H1 (cell line): ENCODE measurements at regions not wholly inside any gene's neighbourhood (a gene's known extent, or its start where the extent isn't known, plus 50 kb on each side); places are given as distances from the start of the nearest gene placed in this dataset.
A peak's percentile ranks its signal among the peaks of the same experiment; 100 is the strongest.

Source experiments
- CTCF ChIA-PET: fragments of 300-600 bp; sonication (Branson Sonifier 250); formaldehyde crosslinking; loops from one replicate; lab custom pipeline; 2021; ENCODE audit not compliant: partially characterized antibody; lab: Charles Lee
- POLR2A ChIA-PET: fragments of 300-600 bp; sonication (Branson Sonifier 250); formaldehyde crosslinking; loops from one replicate; lab custom pipeline; 2021; ENCODE audit warnings: inconsistent platforms; ENCODE audit not compliant: partially characterized antibody; lab: Charles Lee
- DNase-seq, 2 experiments: peaks; one replicate each; pipeline versions ENCODE4 v3.0.0 to v3.0.0-alpha.2; 2010 to 2022; ENCODE audit warnings: low spot score in 2 of 2, low read depth in 1 of 2, mixed read lengths in 1 of 2
- FAIRE-seq: peaks from 2 replicates; lab custom pipeline; 2011; peaks lifted over from hg19 to GRCh38; lab: Jason Lieb, UNC
- H2AFZ ChIP-seq: 2 replicates; pipeline ENCODE4 v1.8.1; 2012; ENCODE audit warnings: low read length, inconsistent platforms
- H2AK5ac ChIP-seq: 2 replicates; pipeline ENCODE4 v1.6.1; 2013; ENCODE audit warnings: low read depth, low read length
- H2BK120ac ChIP-seq: replicated peaks from 2 replicates; pipeline ENCODE3; 2013; ENCODE audit warnings: low read depth, low read length, inconsistent platforms
- H2BK12ac ChIP-seq: 2 replicates; pipeline ENCODE4 v1.6.1; 2013; ENCODE audit warnings: low read depth, low read length
- H2BK15ac ChIP-seq: 2 replicates; pipeline ENCODE4 v1.6.1; 2013; ENCODE audit warnings: low read length
- H2BK20ac ChIP-seq: 2 replicates; pipeline ENCODE4 v1.6.1; 2013; ENCODE audit warnings: low read length
- H2BK5ac ChIP-seq: 2 replicates; pipeline ENCODE4 v1.6.1; 2013; ENCODE audit warnings: low read depth, low read length
- H3K14ac ChIP-seq: 2 replicates; pipeline ENCODE4 v1.6.1; 2013; ENCODE audit warnings: inconsistent platforms; ENCODE audit not compliant: insufficient read length
- H3K18ac ChIP-seq: 2 replicates; pipeline ENCODE4 v1.6.1; 2013; ENCODE audit warnings: low read length; ENCODE audit errors: extremely low read depth
- H3K23ac ChIP-seq: 2 replicates; pipeline ENCODE4 v1.6.1; 2013; ENCODE audit warnings: inconsistent platforms; ENCODE audit not compliant: insufficient read length
- H3K23me2 ChIP-seq: 2 replicates; pipeline ENCODE4 v1.6.1; 2013; ENCODE audit warnings: low read depth, low read length
- H3K27ac ChIP-seq: 2 replicates; pipeline ENCODE4 v1.6.1; 2011; ENCODE audit warnings: low read depth, low read length, inconsistent platforms
- H3K27me3 ChIP-seq, 4 experiments: replicated peaks in 1 of 4; 1 replicate in 1 of 4; 2 replicates in 3 of 4; pipeline versions ENCODE4 v1.6.1 to v1.8.1; 2011 to 2013; ENCODE audit warnings: low read length in 3 of 4, mild to moderate bottlenecking in 3 of 4, inconsistent platforms in 2 of 4, mixed read lengths in 2 of 4, moderate library complexity in 1 of 4; ENCODE audit not compliant: control insufficient read depth in 3 of 4, insufficient read depth in 3 of 4; ENCODE audit errors: extremely low read depth in 1 of 4
- H3K36me3 ChIP-seq, 4 experiments: 2 replicates each; pipeline versions ENCODE4 v1.6.1 to v1.8.1; 2011 to 2013; ENCODE audit warnings: mild to moderate bottlenecking in 4 of 4, low read length in 3 of 4, moderate library complexity in 2 of 4, control low read depth in 1 of 4, inconsistent platforms in 1 of 4; ENCODE audit not compliant: insufficient read depth in 4 of 4, control insufficient read depth in 2 of 4
- H3K4ac ChIP-seq: replicated peaks from 2 replicates; pipeline ENCODE3; 2013; ENCODE audit warnings: low read length, low read depth, mixed read lengths, inconsistent platforms; ENCODE audit not compliant: insufficient read length
- H3K4me1 ChIP-seq, 4 experiments: replicated peaks in 1 of 4; 1 replicate in 1 of 4; 2 replicates in 3 of 4; pipeline versions ENCODE4 v1.6.1 to v1.8.1; 2011 to 2013; ENCODE audit warnings: low read length in 3 of 4, inconsistent platforms in 2 of 4, mixed read lengths in 1 of 4; ENCODE audit not compliant: insufficient read depth in 4 of 4, control insufficient read depth in 3 of 4
- H3K4me2 ChIP-seq, 2 experiments: 2 replicates each; pipeline versions ENCODE4 v1.6.1 to v1.8.1; 2011 to 2013; ENCODE audit warnings: low read depth in 2 of 2, low read length in 2 of 2, control low read depth in 1 of 2, inconsistent platforms in 1 of 2, mild to moderate bottlenecking in 1 of 2; ENCODE audit not compliant: insufficient read depth in 1 of 2
- H3K4me3 ChIP-seq, 4 experiments: fragments of 200-600, 300-600 bp in 1 of 4; sonication (generic), shearing (Covaris generic), sonication (Bioruptor Twin) in 1 of 4; 2 replicates each; pipeline versions ENCODE4 v1.5.1 to v1.8.1; 2011 to 2016; ENCODE audit warnings: low read length in 4 of 4, low read depth in 3 of 4, control low read depth in 2 of 4, inconsistent platforms in 2 of 4, mild to moderate bottlenecking in 2 of 4, mixed read lengths in 1 of 4, moderate library complexity in 1 of 4; ENCODE audit not compliant: insufficient read depth in 2 of 4; ENCODE audit errors: extremely low read depth in 1 of 4
- H3K56ac ChIP-seq: replicated peaks from 2 replicates; pipeline ENCODE3; 2013; ENCODE audit warnings: low read depth, mild to moderate bottlenecking, mixed read lengths, low read length, inconsistent platforms; ENCODE audit not compliant: insufficient read length
- H3K79me1 ChIP-seq: 2 replicates; pipeline ENCODE4 v1.6.1; 2013; ENCODE audit warnings: low read depth, low read length, control low read depth
- H3K79me2 ChIP-seq, 2 experiments: 2 replicates each; pipeline versions ENCODE4 v1.6.1 to v1.8.1; 2012 to 2013; ENCODE audit warnings: low read length in 2 of 2, mild to moderate bottlenecking in 2 of 2, inconsistent platforms in 1 of 2; ENCODE audit not compliant: insufficient read depth in 2 of 2, control insufficient read depth in 1 of 2
- H3K9ac ChIP-seq, 4 experiments: replicated peaks in 1 of 4; 1 replicate in 1 of 4; 2 replicates in 3 of 4; pipeline versions ENCODE4 v1.6.1 to v1.8.1; 2011 to 2013; ENCODE audit warnings: low read depth in 3 of 4, low read length in 3 of 4, control low read depth in 2 of 4, mild to moderate bottlenecking in 2 of 4, moderate library complexity in 2 of 4, inconsistent platforms in 1 of 4; ENCODE audit errors: extremely low read depth in 1 of 4
- H3K9me3 ChIP-seq, 2 experiments: 2 replicates each; pipeline versions ENCODE4 v1.6.1 to v1.8.1; 2012 to 2013; ENCODE audit warnings: mild to moderate bottlenecking in 2 of 2, moderate library complexity in 2 of 2, control low read depth in 1 of 2, inconsistent platforms in 1 of 2, low read depth in 1 of 2, low read length in 1 of 2, mixed read lengths in 1 of 2; ENCODE audit not compliant: insufficient read depth in 2 of 2
- H4K20me1 ChIP-seq, 2 experiments: replicated peaks in 1 of 2; 2 replicates each; pipeline versions ENCODE3 to v1.8.1; 2011 to 2013; ENCODE audit warnings: inconsistent platforms in 2 of 2, low read length in 2 of 2, mild to moderate bottlenecking in 1 of 2; ENCODE audit not compliant: insufficient read depth in 2 of 2, control insufficient read depth in 1 of 2
- H4K5ac ChIP-seq: 2 replicates; pipeline ENCODE4 v1.6.1; 2013; ENCODE audit warnings: low read length, low read depth, mixed read lengths, inconsistent platforms; ENCODE audit not compliant: insufficient read length
- H4K8ac ChIP-seq: 2 replicates; pipeline ENCODE4 v1.8.0; 2013; ENCODE audit warnings: mild to moderate bottlenecking, moderate library complexity, low read length, inconsistent platforms; ENCODE audit not compliant: insufficient read depth; ENCODE audit errors: extremely low read depth
- H4K91ac ChIP-seq: replicated peaks from 2 replicates; pipeline ENCODE3; 2013; ENCODE audit warnings: low read length, mixed read lengths, inconsistent platforms; ENCODE audit not compliant: insufficient read length
- CHD2 ChIP-seq: IDR thresholded peaks from 2 replicates; pipeline ENCODE4 v1.6.1; 2012; ENCODE audit warnings: low read length, improper control_type of control experiment
- HDAC6 ChIP-seq: IDR thresholded peaks from one replicate; pipeline ENCODE4 v1.7.1; 2012; ENCODE audit warnings: low read depth, mild to moderate bottlenecking, inconsistent platforms, low read length, moderate library complexity
- KDM4A ChIP-seq: IDR thresholded peaks from one replicate; pipeline ENCODE4 v1.7.1; 2012; ENCODE audit warnings: low read depth, mild to moderate bottlenecking, moderate library complexity, low read length, inconsistent platforms; ENCODE audit not compliant: severe bottlenecking
- MAX ChIP-seq: IDR thresholded peaks from 2 replicates; pipeline ENCODE4 v1.6.1; 2012; ENCODE audit warnings: inconsistent platforms
- RFX5 ChIP-seq: IDR thresholded peaks from 2 replicates; pipeline ENCODE4 v1.6.1; 2011; ENCODE audit warnings: low read depth, low read length, improper control_type of control experiment, borderline replicate concordance
- SRF ChIP-seq: IDR thresholded peaks from 2 replicates; pipeline ENCODE4 v1.6.1; 2011; ENCODE audit warnings: mild to moderate bottlenecking, low read depth, low read length, moderate library complexity
- TAF1 ChIP-seq: IDR thresholded peaks from 2 replicates; pipeline ENCODE4 v1.6.1; 2011; ENCODE audit warnings: mild to moderate bottlenecking, low read depth, low read length
- TAF7 ChIP-seq: optimal IDR thresholded peaks from 2 replicates; pipeline ENCODE3; 2011; ENCODE audit warnings: low read depth, mild to moderate bottlenecking, inconsistent platforms, low read length, moderate library complexity, borderline replicate concordance
- WGBS, 2 experiments: shearing (Covaris generic) in 1 of 2; methylation state at CpG; one replicate each; pipeline versions ENCODE4 v1.1.6 to v1.1.7; 2013 to 2015; ENCODE audit warnings: low lambda C conversion rate in 2 of 2, mixed read lengths in 2 of 2, inconsistent platforms in 1 of 2, low coverage in 1 of 2, missing lambda C conversion rate in 1 of 2; ENCODE audit not compliant: insufficient replicate concordance in 2 of 2, insufficient coverage in 1 of 2, insufficient read length in 1 of 2; ENCODE audit errors: extremely low coverage in 1 of 2, missing lambda C conversion rate in 1 of 2; 5-methylcytosine and 5-hydroxymethylcytosine counted together
- TF ChIP-seq, protein P1 (sequence below), 3 experiments: IDR thresholded peaks; 1 replicate in 2 of 3; 2 replicates in 1 of 3; pipeline versions ENCODE4 v1.5.1 to v1.6.1; 2011; ENCODE audit warnings: low read length in 3 of 3, mild to moderate bottlenecking in 3 of 3, inconsistent platforms in 2 of 3, low read depth in 1 of 3, moderate library complexity in 1 of 3; ENCODE audit not compliant: insufficient read depth in 1 of 3; ENCODE audit errors: control extremely low read depth in 1 of 3

DNA sequence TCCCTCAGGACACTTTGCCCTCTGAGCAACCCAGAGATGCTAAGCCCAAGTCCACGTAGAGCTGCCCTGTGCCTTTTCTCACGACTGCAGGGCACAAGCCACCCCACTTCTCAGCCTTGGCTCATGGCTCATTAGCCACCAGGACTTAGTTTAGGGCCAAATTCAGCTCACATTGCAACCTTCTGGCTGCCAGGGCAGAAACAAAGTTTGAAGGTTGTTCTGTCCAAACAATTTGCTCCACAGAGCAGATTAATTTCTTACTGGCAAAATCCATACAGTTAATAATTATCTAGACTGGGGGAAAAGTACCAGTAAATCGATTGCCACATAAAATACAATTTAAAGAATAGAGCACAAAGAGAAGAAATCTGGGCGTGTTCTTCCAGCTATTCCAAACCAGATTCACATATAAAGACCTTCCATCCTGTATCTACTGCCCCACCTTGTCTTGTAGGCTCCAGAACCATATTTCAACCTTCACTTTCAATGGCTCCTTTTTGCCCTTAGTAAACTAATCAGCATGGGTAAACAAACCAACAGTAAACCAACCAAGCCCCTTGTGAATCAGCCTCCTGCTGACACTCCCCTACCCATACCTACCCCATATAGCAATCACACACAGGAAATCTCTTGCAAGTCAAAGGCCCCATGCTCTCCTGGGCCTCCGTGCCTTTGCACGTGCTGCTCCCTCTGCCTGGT lies 101.9 kb downstream of the QRSL1 start:
- Histone ChIP-seq H3K4me3 (no peak overlapping the region), H3K4me2 (no peak overlapping the region), H3K56ac (no peak overlapping the region), H4K91ac (peak overlapping the region; percentile 54), H2BK15ac (no peak overlapping the region), H3K23me2 (peaks cover 2% of the 10 kb centered on the region), H3K27ac (no peak overlapping the region), H3K23ac (no peak overlapping the region), H3K4ac (peak overlapping the region; percentile 27), H3K4me1 (no peaks in the 10 kb centered on the region; a peak in 1 of 7 replicates), H2BK120ac (peak overlapping the region; percentile 34), H3K79me1 (no peaks in the 10 kb centered on the region), H2AFZ (no peak overlapping the region; the same call in 1 of the 2 replicates), H4K8ac (no peak overlapping the region; the same call in 1 of the 2 replicates), H4K20me1 (no peaks in the 10 kb centered on the region), H3K27me3 (no peaks in the 10 kb centered on the region), H3K14ac (no peak overlapping the region), H3K79me2 (no peaks in the 10 kb centered on the region), H3K18ac (no peak overlapping the region), H3K9ac (no peak overlapping the region), H3K36me3 (no peaks in the 10 kb centered on the region), H2AK5ac (no peak overlapping the region), H2BK20ac (peak overlapping the region; percentile 3; the same call in 1 of the 2 replicates), H2BK12ac (peak overlapping the region; percentile 31; the same call in 1 of the 2 replicates), H3K9me3 (peaks cover 6 to 8% of the 10 kb centered on the region in 2 experiments; a peak in 2 of 4 replicates), H4K5ac (no peak overlapping the region), H2BK5ac (no peak overlapping the region)
- 83% methylated on average over 6 of the region's 6 CpGs; no CpG with 5 or more reads in 1 of the 2 experiments for WGBS, 2 experiments
- DNase-seq (no peak), FAIRE-seq (no peak)
- ChIA-PET POLR2A (interaction anchor here (0.6 to 1.0 kb wide), 2 partner anchors 16 to 243 kb away, joined by 3 read pairs; partner anchors contain the start of gene CD24), CTCF (no interaction called here)
- no peak for TF ChIP-seq KDM4A
- TF ChIP-seq, protein P1, sequence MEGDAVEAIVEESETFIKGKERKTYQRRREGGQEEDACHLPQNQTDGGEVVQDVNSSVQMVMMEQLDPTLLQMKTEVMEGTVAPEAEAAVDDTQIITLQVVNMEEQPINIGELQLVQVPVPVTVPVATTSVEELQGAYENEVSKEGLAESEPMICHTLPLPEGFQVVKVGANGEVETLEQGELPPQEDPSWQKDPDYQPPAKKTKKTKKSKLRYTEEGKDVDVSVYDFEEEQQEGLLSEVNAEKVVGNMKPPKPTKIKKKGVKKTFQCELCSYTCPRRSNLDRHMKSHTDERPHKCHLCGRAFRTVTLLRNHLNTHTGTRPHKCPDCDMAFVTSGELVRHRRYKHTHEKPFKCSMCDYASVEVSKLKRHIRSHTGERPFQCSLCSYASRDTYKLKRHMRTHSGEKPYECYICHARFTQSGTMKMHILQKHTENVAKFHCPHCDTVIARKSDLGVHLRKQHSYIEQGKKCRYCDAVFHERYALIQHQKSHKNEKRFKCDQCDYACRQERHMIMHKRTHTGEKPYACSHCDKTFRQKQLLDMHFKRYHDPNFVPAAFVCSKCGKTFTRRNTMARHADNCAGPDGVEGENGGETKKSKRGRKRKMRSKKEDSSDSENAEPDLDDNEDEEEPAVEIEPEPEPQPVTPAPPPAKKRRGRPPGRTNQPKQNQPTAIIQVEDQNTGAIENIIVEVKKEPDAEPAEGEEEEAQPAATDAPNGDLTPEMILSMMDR (IDR thresholded peaks at IDR 0.05; ENCODE audit: control extremely low read depth in 1 of 3, insufficient read depth in 1 of 3, low read depth in 1 of 3, low read length in 3 of 3) = no peak
- no peak for TF ChIP-seq TAF7
- no peak for TF ChIP-seq TAF1
- TF ChIP-seq SRF = no peak
- no peak for TF ChIP-seq MAX
- TF ChIP-seq CHD2 = no peak
- no peak for TF ChIP-seq HDAC6
- TF ChIP-seq RFX5 = no peak
